Kidney (tissue), 13 donors: ENCODE measurements at regions not wholly inside any gene's neighbourhood (a gene's known extent, or its start where the extent isn't known, plus 50 kb on each side); places are given as distances from the start of the nearest gene placed in this dataset.
"Not testable (repeated sequence)": the region's sequence is repeated elsewhere in the genome, so short reads cannot be mapped to it uniquely, and the experiment has no call there.

Source experiments
- DNase-seq, 5 donors: peaks; one replicate each; pipeline ENCODE4 v3.0.0-alpha.2; 2013 to 2020
- FAIRE-seq: peaks from 2 replicates; lab custom pipeline; 2012; peaks lifted over from hg19 to GRCh38; lab: Jason Lieb, UNC
- H3K27ac ChIP-seq, 2 donors: one replicate each; pipeline ENCODE4 v1.7.0; 2013; ENCODE audit warnings: low read depth in 2 of 2, low read length in 2 of 2, inconsistent platforms in 1 of 2
- H3K27me3 ChIP-seq: one replicate; pipeline ENCODE4 v1.7.1; 2013; ENCODE audit warnings: low read length, inconsistent platforms; ENCODE audit not compliant: control insufficient read depth, insufficient read depth
- H3K36me3 ChIP-seq, 3 donors: one replicate each; pipeline versions ENCODE4 v1.7.0 to v1.7.1; 2013; ENCODE audit warnings: low read length in 3 of 3, control low read depth in 1 of 3, inconsistent platforms in 1 of 3; ENCODE audit not compliant: insufficient read depth in 3 of 3, control insufficient read depth in 2 of 3
- H3K4me1 ChIP-seq, 3 donors: one replicate each; pipeline versions ENCODE4 v1.7.0 to v1.7.1; 2013; ENCODE audit warnings: low read length in 3 of 3, inconsistent platforms in 1 of 3, low read depth in 1 of 3; ENCODE audit not compliant: control insufficient read depth in 2 of 3, insufficient read depth in 2 of 3
- H3K4me3 ChIP-seq, 3 donors: one replicate each; pipeline versions ENCODE4 v1.7.0 to v1.8.1; 2013; ENCODE audit warnings: low read length in 3 of 3, control low read depth in 1 of 3, inconsistent platforms in 1 of 3
- H3K9ac ChIP-seq, 3 donors: one replicate each; pipeline versions ENCODE4 v1.7.0 to v1.7.1; 2013; ENCODE audit warnings: low read length in 3 of 3, control low read depth in 1 of 3, inconsistent platforms in 1 of 3
- H3K9me3 ChIP-seq, 3 donors: one replicate each; pipeline versions ENCODE4 v1.7.0 to v1.7.1; 2013; ENCODE audit warnings: low read length in 3 of 3, control low read depth in 1 of 3, inconsistent platforms in 1 of 3; ENCODE audit not compliant: control insufficient read depth in 2 of 3, insufficient read depth in 1 of 3
- intact Hi-C: fragments of 100-400 bp; cut with DNase I; formaldehyde crosslinking; loops from one replicate; pipeline ENCODE4 v1.11.1; 2022
- TF ChIP-seq, protein P1 (sequence below): IDR thresholded peaks from 3 replicates; pipeline ENCODE4 v1.5.1; 2012; ENCODE audit warnings: mild to moderate bottlenecking, moderate library complexity, borderline replicate concordance; ENCODE audit not compliant: insufficient read depth; ENCODE audit errors: extremely low read depth
- donor health status: control.
- donor health status: control.
- donor health status: control.
- donor health status: control.
- donor health status: control.
- donor health status: DM: yes; HTN: yes; CAD: no.
- donor health status: Normal renal cell carcinoma (clear cell type).

DNA sequence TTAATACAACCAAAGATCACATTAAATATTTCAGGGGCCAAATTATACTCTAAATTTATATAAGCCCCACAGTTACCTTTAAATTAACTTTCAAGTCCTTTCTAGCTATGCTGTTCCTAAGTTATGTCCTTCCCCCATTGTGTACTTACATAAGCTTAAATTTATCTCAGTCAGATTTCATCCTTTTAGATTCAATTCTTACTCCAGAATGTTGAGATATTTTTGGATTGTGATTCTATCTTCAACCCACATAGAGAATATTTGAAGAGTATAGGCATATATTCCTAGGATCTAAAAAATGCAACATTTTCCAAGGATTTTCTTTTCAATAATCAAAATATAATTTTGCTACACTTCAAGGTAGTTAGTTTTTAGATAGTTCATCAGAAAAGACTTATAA, 242.8 kb downstream of the KCNE4 start:
- Histone ChIP-seq H3K4me1 (no peaks in the 10 kb centered on the region), H3K9ac (no peak overlapping the region), H3K27me3 (no peaks in the 10 kb centered on the region), H3K9me3 (no peaks in the 10 kb centered on the region), H3K4me3 (no peak overlapping the region), H3K36me3 (no peaks in the 10 kb centered on the region), H3K27ac (no peak overlapping the region)
- intact Hi-C loops = no loop called here
- no peak for DNase-seq
- FAIRE-seq = no peak
- TF ChIP-seq, protein P1, sequence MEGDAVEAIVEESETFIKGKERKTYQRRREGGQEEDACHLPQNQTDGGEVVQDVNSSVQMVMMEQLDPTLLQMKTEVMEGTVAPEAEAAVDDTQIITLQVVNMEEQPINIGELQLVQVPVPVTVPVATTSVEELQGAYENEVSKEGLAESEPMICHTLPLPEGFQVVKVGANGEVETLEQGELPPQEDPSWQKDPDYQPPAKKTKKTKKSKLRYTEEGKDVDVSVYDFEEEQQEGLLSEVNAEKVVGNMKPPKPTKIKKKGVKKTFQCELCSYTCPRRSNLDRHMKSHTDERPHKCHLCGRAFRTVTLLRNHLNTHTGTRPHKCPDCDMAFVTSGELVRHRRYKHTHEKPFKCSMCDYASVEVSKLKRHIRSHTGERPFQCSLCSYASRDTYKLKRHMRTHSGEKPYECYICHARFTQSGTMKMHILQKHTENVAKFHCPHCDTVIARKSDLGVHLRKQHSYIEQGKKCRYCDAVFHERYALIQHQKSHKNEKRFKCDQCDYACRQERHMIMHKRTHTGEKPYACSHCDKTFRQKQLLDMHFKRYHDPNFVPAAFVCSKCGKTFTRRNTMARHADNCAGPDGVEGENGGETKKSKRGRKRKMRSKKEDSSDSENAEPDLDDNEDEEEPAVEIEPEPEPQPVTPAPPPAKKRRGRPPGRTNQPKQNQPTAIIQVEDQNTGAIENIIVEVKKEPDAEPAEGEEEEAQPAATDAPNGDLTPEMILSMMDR = no peak

DNA sequence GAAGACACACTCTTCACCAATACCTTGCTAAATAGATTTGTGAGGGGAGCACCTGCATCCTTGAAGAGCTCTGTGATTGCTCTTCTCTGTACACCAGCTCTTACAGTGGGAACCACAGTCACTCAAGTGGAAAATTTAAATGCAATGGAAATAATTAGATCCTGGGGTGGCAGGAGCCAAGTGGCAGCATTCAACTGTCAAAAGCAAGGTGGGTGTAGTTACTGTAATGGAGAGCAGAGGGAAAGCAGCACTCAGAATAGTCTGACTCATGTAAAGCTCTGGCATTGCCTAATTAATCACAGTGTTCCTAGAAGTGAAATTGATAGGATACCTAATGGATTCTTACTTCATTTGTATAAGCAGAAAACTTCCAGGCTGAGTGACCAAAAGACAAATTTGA, 245.8 kb downstream of the KCNE4 start:
- FAIRE-seq (no peak), DNase-seq (peak in 2 of 5 donors; percentile 4 to 6)
- no peaks in the 10 kb centered on the region for H3K4me1 ChIP-seq
- no peak overlapping the region for H3K27ac ChIP-seq
- TF ChIP-seq, protein P1 = no peak
- no peak overlapping the region for H3K4me3 ChIP-seq
- H3K27me3 ChIP-seq = no peaks in the 10 kb centered on the region
- H3K36me3 ChIP-seq = no peaks in the 10 kb centered on the region
- H3K9ac ChIP-seq = no peak overlapping the region
- no peaks in the 10 kb centered on the region for H3K9me3 ChIP-seq
- intact Hi-C loops = no loop called here

DNA sequence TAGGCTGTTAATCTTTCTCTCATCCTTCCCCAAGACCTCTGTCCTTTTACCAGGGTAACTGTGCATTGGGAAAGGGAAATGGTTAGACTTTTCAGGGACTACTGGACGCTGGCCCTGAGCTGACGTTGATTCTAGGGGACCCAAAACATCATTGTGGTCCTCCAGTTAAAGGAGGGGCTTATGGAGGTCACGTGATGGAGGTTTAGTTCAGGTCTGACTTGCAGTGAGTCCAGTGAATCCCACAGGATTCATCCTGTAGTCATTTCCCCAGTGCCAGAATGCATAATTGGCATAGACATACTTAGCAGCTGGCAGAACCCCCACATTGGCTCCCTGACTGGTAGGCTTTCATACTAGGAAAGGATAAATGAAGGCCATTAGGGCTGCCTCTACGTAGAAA, 246.3 kb downstream of the KCNE4 start:
- H3K9ac ChIP-seq, FAIRE-seq, H3K27ac ChIP-seq, H3K9me3 ChIP-seq, intact Hi-C loops, H3K4me3 ChIP-seq, H3K4me1 ChIP-seq, H3K36me3 ChIP-seq, DNase-seq, H3K27me3 ChIP-seq: not testable (repeated sequence)

DNA sequence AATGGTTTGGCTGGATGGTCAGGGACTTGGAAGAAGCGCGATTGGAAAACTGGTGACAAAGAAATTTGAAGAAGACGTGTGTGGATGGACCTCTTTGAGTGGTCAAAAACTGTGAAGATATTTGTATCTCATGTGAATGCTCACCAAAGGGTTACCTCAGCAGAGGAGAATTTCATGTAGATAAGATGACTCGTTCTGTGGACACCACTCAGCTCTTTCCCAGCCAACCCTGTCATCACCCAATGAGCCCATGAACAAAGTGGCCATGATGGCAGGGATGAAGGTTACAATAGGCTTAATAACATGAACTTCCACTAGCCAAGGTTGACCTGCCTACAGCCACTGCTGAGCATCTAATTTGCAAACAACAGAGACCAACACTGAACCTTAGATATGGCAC, 248.3 kb downstream of the KCNE4 start:
- TF ChIP-seq, protein P1 = no peak

More for the DNA sequence above, 248.3 kb downstream of the KCNE4 start:
- no peaks in the 10 kb centered on the region for H3K4me1 ChIP-seq
- intact Hi-C loops = no loop called here
- no peak overlapping the region for H3K27ac ChIP-seq
- no peaks in the 10 kb centered on the region for H3K36me3 ChIP-seq
- H3K4me3 ChIP-seq = no peak overlapping the region
- no peak overlapping the region for H3K9ac ChIP-seq
- no peaks in the 10 kb centered on the region for H3K27me3 ChIP-seq
- no peak for DNase-seq
- no peaks in the 10 kb centered on the region for H3K9me3 ChIP-seq
- FAIRE-seq = no peak
